ENCODE measurements at regions not wholly inside any gene's neighbourhood (a gene's known extent, or its start where the extent isn't known, plus 50 kb on each side); places are given as distances from the start of the nearest gene placed in this dataset.

DNA sequence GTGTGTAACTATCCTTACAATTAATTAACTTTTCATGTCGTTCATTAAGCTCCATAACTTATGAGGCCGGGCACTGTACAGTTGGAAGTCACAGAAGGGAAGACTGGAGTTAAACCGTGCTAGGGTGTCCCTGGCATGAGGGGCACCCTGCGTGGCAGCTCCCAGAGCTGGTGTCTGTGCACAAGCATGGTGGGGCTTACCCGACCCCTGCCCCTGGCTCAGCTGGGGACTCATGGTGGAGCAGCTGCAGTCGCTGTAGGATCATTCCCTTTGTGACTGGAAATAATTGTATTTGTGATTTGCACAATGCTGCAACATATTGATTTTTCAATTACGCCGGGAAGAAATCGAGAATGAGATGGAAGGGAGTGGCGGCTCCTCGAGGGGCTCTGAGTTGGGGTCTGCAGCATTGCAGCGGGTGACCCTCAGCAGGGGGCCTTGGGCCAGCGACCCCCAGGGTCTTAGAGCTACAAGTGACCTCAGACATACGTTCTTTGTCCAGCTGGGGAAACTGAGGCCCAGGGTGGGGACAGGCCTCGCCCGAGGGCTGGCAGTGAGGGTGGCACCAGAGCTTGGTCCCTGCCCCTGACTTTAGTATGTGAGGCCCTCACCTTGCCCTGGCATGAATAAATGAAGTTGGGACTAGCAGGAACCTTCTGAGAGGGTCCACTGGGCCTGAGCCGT lies 125.4 kb downstream of the KIF26A start:
- TF ChIP-seq, protein P1, sequence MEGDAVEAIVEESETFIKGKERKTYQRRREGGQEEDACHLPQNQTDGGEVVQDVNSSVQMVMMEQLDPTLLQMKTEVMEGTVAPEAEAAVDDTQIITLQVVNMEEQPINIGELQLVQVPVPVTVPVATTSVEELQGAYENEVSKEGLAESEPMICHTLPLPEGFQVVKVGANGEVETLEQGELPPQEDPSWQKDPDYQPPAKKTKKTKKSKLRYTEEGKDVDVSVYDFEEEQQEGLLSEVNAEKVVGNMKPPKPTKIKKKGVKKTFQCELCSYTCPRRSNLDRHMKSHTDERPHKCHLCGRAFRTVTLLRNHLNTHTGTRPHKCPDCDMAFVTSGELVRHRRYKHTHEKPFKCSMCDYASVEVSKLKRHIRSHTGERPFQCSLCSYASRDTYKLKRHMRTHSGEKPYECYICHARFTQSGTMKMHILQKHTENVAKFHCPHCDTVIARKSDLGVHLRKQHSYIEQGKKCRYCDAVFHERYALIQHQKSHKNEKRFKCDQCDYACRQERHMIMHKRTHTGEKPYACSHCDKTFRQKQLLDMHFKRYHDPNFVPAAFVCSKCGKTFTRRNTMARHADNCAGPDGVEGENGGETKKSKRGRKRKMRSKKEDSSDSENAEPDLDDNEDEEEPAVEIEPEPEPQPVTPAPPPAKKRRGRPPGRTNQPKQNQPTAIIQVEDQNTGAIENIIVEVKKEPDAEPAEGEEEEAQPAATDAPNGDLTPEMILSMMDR (IDR thresholded peaks at IDR 0.05) = no peak
- TF ChIP-seq, protein P2, sequence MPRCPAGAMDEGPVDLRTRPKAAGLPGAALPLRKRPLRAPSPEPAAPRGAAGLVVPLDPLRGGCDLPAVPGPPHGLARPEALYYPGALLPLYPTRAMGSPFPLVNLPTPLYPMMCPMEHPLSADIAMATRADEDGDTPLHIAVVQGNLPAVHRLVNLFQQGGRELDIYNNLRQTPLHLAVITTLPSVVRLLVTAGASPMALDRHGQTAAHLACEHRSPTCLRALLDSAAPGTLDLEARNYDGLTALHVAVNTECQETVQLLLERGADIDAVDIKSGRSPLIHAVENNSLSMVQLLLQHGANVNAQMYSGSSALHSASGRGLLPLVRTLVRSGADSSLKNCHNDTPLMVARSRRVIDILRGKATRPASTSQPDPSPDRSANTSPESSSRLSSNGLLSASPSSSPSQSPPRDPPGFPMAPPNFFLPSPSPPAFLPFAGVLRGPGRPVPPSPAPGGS (IDR thresholded peaks at IDR 0.05) = no peak
- TF ChIP-seq ESRRA (IDR thresholded peaks at IDR 0.05; ENCODE audit: borderline replicate concordance, low read length) = no peak
- TF ChIP-seq HEYL (CRISPR knock-in tag; IDR thresholded peaks at IDR 0.05) = no peak
- TF ChIP-seq, protein P3, sequence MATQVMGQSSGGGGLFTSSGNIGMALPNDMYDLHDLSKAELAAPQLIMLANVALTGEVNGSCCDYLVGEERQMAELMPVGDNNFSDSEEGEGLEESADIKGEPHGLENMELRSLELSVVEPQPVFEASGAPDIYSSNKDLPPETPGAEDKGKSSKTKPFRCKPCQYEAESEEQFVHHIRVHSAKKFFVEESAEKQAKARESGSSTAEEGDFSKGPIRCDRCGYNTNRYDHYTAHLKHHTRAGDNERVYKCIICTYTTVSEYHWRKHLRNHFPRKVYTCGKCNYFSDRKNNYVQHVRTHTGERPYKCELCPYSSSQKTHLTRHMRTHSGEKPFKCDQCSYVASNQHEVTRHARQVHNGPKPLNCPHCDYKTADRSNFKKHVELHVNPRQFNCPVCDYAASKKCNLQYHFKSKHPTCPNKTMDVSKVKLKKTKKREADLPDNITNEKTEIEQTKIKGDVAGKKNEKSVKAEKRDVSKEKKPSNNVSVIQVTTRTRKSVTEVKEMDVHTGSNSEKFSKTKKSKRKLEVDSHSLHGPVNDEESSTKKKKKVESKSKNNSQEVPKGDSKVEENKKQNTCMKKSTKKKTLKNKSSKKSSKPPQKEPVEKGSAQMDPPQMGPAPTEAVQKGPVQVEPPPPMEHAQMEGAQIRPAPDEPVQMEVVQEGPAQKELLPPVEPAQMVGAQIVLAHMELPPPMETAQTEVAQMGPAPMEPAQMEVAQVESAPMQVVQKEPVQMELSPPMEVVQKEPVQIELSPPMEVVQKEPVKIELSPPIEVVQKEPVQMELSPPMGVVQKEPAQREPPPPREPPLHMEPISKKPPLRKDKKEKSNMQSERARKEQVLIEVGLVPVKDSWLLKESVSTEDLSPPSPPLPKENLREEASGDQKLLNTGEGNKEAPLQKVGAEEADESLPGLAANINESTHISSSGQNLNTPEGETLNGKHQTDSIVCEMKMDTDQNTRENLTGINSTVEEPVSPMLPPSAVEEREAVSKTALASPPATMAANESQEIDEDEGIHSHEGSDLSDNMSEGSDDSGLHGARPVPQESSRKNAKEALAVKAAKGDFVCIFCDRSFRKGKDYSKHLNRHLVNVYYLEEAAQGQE (IDR thresholded peaks at IDR 0.05) = no peak
- TF ChIP-seq MAFK (IDR thresholded peaks at IDR 0.05; ENCODE audit: partially characterized antibody) = no peak
- no peak for TF ChIP-seq EP300 (IDR thresholded peaks at IDR 0.05)

All from A549 (cell line).